SK-N-SH (cell line): ENCODE measurements at regions not wholly inside any gene's neighbourhood (a gene's known extent, or its start where the extent isn't known, plus 50 kb on each side); places are given as distances from the start of the nearest gene placed in this dataset.

Source experiments
- CTCF ChIA-PET: fragments of 300-600, 350-600 bp; formaldehyde crosslinking; extraction: SDS; loops from one replicate; lab custom pipeline; 2021; lab: Yijun Ruan, JAX
- POLR2A ChIA-PET: fragments of 350-600 bp; sonication (Branson Sonifier 250); formaldehyde crosslinking; extraction: SDS; loops from one replicate; lab custom pipeline; 2020; ENCODE audit warnings: antibody characterized with exemption, inconsistent platforms; lab: Yijun Ruan, JAX
- DNase-seq: peaks from one replicate; pipeline ENCODE4 v3.0.0; 2012
- H2AFZ ChIP-seq: fragments of 200-600 bp; sonication (generic); 2 replicates; pipeline ENCODE4 v1.8.1; 2016; ENCODE audit warnings: antibody characterized with exemption, mild to moderate bottlenecking, low read depth
- H3F3A ChIP-seq: fragments of 200-600 bp; sonication (generic); replicated peaks from 2 replicates; pipeline ENCODE3; 2016; ENCODE audit warnings: antibody characterized with exemption, mild to moderate bottlenecking; ENCODE audit not compliant: insufficient read depth
- H3K27ac ChIP-seq, 2 experiments: fragments of 200-500 bp in 1 of 2; fragments of 200-600 bp in 1 of 2; sonication (Bioruptor generic) in 1 of 2; sonication (generic), shearing (Covaris generic) in 1 of 2; 2 replicates each; pipeline versions ENCODE4 v1.5.1 to v1.6.1; 2014 to 2016; ENCODE audit warnings: low read depth in 2 of 2, inconsistent platforms in 1 of 2, low read length in 1 of 2, mild to moderate bottlenecking in 1 of 2, mixed read lengths in 1 of 2
- H3K27me3 ChIP-seq: fragments of 200-600 bp; sonication (generic), shearing (Covaris generic); 2 replicates; pipeline ENCODE4 v1.6.1; 2016; ENCODE audit warnings: mixed run types; ENCODE audit not compliant: insufficient read depth
- H3K36me3 ChIP-seq, 2 experiments: fragments of 200-500 bp in 1 of 2; fragments of 200-600 bp in 1 of 2; sonication (Bioruptor generic) in 1 of 2; sonication (generic) in 1 of 2; replicated peaks in 1 of 2; 2 replicates each; pipeline versions ENCODE3 to v1.5.1; 2014 to 2016; ENCODE audit warnings: low read length in 1 of 2, mild to moderate bottlenecking in 1 of 2; ENCODE audit not compliant: insufficient read depth in 2 of 2, control insufficient read depth in 1 of 2
- H3K4me1 ChIP-seq, 2 experiments: fragments of 200-500 bp in 1 of 2; fragments of 200-600 bp in 1 of 2; sonication (Bioruptor generic) in 1 of 2; sonication (generic), shearing (Covaris generic) in 1 of 2; 2 replicates each; pipeline versions ENCODE4 v1.5.1 to v1.6.1; 2014 to 2016; ENCODE audit warnings: low read depth in 1 of 2, low read length in 1 of 2, mixed run types in 1 of 2; ENCODE audit not compliant: insufficient read depth in 2 of 2, control insufficient read depth in 1 of 2
- H3K4me2 ChIP-seq: fragments of 200-600 bp; sonication (generic), shearing (Covaris generic); 2 replicates; pipeline ENCODE4 v1.6.1; 2017; ENCODE audit warnings: mixed run types
- H3K4me3 ChIP-seq, 2 experiments: fragments of 200-500 bp in 1 of 2; fragments of 200-600 bp in 1 of 2; sonication (Bioruptor generic) in 1 of 2; sonication (generic), shearing (Covaris generic) in 1 of 2; 2 replicates each; pipeline versions ENCODE4 v1.5.1 to v1.8.1; 2014 to 2016; ENCODE audit warnings: low read depth in 2 of 2, inconsistent platforms in 1 of 2, low read length in 1 of 2, mild to moderate bottlenecking in 1 of 2, mixed read lengths in 1 of 2, moderate library complexity in 1 of 2
- H3K79me2 ChIP-seq: fragments of 200-600 bp; sonication (generic); 2 replicates; pipeline ENCODE4 v1.8.1; 2017; ENCODE audit warnings: mild to moderate bottlenecking; ENCODE audit not compliant: insufficient read depth
- H3K9ac ChIP-seq: fragments of 200-600 bp; sonication (generic); 2 replicates; pipeline ENCODE4 v1.6.1; 2017; ENCODE audit warnings: mixed run types
- H3K9me2 ChIP-seq: fragments of 200-600 bp; sonication (generic); 2 replicates; pipeline ENCODE4 v1.6.1; 2017; ENCODE audit warnings: mixed run types
- H3K9me3 ChIP-seq: fragments of 200-600 bp; sonication (generic); 2 replicates; pipeline ENCODE4 v1.6.1; 2017; ENCODE audit warnings: mixed run types, mild to moderate bottlenecking, moderate library complexity
- H4K20me1 ChIP-seq: fragments of 200-600 bp; sonication (generic); 2 replicates; pipeline ENCODE4 v1.6.1; 2017; ENCODE audit warnings: mild to moderate bottlenecking, mixed run types; ENCODE audit not compliant: insufficient read depth
- EZH2phosphoT487 ChIP-seq: fragments of 200-600 bp; sonication (generic); IDR thresholded peaks from 2 replicates; pipeline ENCODE4 v1.6.1; 2017; ENCODE audit warnings: low read depth, mixed run types, mild to moderate bottlenecking, antibody characterized with exemption, moderate library complexity, borderline replicate concordance
- JUND ChIP-seq: IDR thresholded peaks from 2 replicates; pipeline ENCODE4 v1.4.0; 2012
- POLR2AphosphoS5 ChIP-seq: IDR thresholded peaks from 2 replicates; pipeline ENCODE4 v1.6.1; 2012; ENCODE audit warnings: low read depth, low read length
- RCOR1 ChIP-seq: fragments of 150-350 bp; IDR thresholded peaks from 2 replicates; pipeline ENCODE4 v1.6.1; 2017; ENCODE audit warnings: antibody characterized with exemption, low read length
- RXRA ChIP-seq: IDR thresholded peaks from 2 replicates; pipeline ENCODE4 v1.4.0; 2012; ENCODE audit warnings: low read depth, mild to moderate bottlenecking, borderline replicate concordance
- SIN3A ChIP-seq: IDR thresholded peaks from 2 replicates; pipeline ENCODE4 v1.6.1; 2012; ENCODE audit warnings: low read depth, mild to moderate bottlenecking, low read length, moderate library complexity, borderline replicate concordance
- WGBS: methylation state at CpG from one replicate; pipeline ENCODE4 v1.1.6; 2017; ENCODE audit warnings: low lambda C conversion rate; 5-methylcytosine and 5-hydroxymethylcytosine counted together
- TF ChIP-seq, protein P1 (sequence below): fragments of 150-350 bp; IDR thresholded peaks from 2 replicates; pipeline ENCODE4 v1.6.1; 2016; ENCODE audit warnings: mild to moderate bottlenecking, low read depth, low read length

DNA sequence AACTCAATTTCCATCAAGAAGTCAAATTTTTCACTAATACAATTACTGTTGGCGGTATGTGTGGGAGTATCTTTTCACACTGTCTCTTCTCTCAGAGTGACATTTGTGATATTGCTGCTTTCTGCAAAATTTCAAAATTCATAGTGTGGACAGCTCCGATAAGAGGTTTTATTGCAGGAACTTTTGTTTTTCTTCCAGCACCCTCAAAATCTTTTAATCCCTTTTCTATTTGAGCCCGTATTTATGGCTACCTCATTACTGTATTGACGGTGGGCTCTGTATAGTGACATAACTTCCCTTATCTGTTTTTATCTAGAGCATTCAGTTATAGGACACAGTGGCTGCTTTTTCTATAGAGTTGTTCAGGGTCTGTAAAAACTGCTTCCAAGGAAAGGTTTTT is 794.4 kb upstream of the TMPRSS15 start (continued):
- TF ChIP-seq, protein P1, sequence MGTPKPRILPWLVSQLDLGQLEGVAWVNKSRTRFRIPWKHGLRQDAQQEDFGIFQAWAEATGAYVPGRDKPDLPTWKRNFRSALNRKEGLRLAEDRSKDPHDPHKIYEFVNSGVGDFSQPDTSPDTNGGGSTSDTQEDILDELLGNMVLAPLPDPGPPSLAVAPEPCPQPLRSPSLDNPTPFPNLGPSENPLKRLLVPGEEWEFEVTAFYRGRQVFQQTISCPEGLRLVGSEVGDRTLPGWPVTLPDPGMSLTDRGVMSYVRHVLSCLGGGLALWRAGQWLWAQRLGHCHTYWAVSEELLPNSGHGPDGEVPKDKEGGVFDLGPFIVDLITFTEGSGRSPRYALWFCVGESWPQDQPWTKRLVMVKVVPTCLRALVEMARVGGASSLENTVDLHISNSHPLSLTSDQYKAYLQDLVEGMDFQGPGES = no peak
- TF ChIP-seq SIN3A = no peak
- TF ChIP-seq RXRA = no peak

DNA sequence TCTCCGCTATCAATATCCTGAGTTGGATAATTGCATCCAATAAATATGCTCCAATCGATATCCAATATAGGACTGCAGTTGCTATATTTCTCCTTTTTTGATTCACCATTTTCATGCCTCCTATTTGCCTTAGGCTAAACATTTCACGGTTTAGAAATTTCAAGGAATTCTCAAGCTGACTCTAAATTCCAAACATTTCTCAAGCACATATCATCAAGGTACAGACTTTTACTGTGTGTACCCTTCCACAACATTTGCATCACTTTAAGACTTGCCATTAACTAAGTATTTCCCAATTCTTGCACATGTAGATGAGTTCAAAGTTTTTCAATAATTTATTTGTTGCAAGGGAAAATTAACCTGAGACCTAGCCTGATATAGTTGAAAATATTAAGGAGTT is 795.2 kb upstream of the TMPRSS15 start:
- Histone ChIP-seq H3K27me3 (no peaks in the 10 kb centered on the region), H3K4me1 (no peaks in the 10 kb centered on the region), H3K4me2 (no peak overlapping the region), H2AFZ (no peak overlapping the region), H3F3A (no peaks in the 10 kb centered on the region), H3K9ac (no peak overlapping the region), H3K27ac (no peak overlapping the region), H3K36me3 (no peaks in the 10 kb centered on the region), H4K20me1 (no peaks in the 10 kb centered on the region), H3K9me3 (no peaks in the 10 kb centered on the region), H3K4me3 (no peak overlapping the region), H3K79me2 (no peaks in the 10 kb centered on the region), H3K9me2 (no peaks in the 10 kb centered on the region)
- ChIA-PET CTCF (no interaction called here), POLR2A (no interaction called here)
- no peak for DNase-seq
- 22% methylated on average over 3 of the region's 3 CpGs for WGBS
- TF ChIP-seq POLR2AphosphoS5 = no peak

DNA sequence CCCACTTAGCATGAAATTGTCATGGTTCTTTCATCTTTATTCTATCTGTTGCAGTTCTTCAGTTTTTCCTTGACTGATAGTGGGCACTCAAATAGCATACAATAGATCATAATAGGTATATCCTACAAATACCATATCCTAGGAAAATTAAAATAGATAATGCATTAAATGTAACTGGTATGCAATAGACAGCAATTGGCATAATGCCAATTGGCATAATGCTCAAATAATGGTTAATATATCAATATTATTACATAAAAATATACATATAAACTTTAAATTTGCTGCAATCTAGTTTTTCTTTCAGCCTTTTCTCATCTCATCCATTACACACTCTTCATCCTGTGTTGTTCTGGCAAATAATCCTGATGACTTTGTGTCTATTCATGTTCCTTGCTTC is 814.6 kb upstream of the TMPRSS15 start:
- no peak overlapping the region for H3K4me3 ChIP-seq
- no peaks in the 10 kb centered on the region for H3F3A ChIP-seq
- H4K20me1 ChIP-seq = no peaks in the 10 kb centered on the region
- no peaks in the 10 kb centered on the region for H3K79me2 ChIP-seq
- TF ChIP-seq RCOR1 = no peak
- no peak for TF ChIP-seq JUND
- no peak for TF ChIP-seq POLR2AphosphoS5
- CTCF ChIA-PET = no interaction called here
- no peak overlapping the region for H3K27ac ChIP-seq
- H3K27me3 ChIP-seq = no peaks in the 10 kb centered on the region
- no peak for DNase-seq
- H3K9ac ChIP-seq = no peak overlapping the region
- H3K36me3 ChIP-seq = no peaks in the 10 kb centered on the region
- no peak overlapping the region for H2AFZ ChIP-seq
- H3K9me2 ChIP-seq = no peaks in the 10 kb centered on the region
- POLR2A ChIA-PET = no interaction called here
- no peaks in the 10 kb centered on the region for H3K4me1 ChIP-seq
- H3K4me2 ChIP-seq = no peak overlapping the region
- H3K9me3 ChIP-seq = no peaks in the 10 kb centered on the region

DNA sequence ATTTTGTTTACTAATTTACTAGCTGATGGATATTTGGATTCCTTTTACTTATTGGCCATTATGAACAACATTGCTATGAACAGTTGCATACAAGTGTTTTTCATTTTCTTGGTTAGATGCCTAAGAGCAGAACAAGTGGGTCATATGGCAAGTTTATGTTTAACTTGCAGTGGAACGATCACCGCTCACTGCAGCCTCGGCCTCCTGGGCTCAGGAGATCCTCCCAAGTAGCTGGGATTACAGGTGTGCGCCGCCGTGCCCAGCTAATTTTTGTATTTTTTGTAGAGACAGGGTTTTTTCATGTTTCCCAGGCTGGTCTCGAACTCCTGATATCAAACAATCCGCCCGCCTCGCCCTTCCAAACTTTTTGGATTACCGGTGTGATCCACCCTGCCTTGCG is 820.5 kb upstream of the TMPRSS15 start:
- POLR2A ChIA-PET = no interaction called here
- DNase-seq = no peak
- Histone ChIP-seq H3K4me1 (no peaks in the 10 kb centered on the region), H3K27me3 (no peaks in the 10 kb centered on the region), H3K9me3 (no peaks in the 10 kb centered on the region), H3K9ac (no peak overlapping the region), H3K79me2 (no peaks in the 10 kb centered on the region), H3K4me2 (no peak overlapping the region), H3K4me3 (no peak overlapping the region), H3K9me2 (no peaks in the 10 kb centered on the region), H2AFZ (no peak overlapping the region), H3K27ac (no peak overlapping the region), H3K36me3 (no peaks in the 10 kb centered on the region), H4K20me1 (no peaks in the 10 kb centered on the region), H3F3A (no peaks in the 10 kb centered on the region)
- TF ChIP-seq EZH2phosphoT487 (no peak), RCOR1 (no peak)
- 25% methylated on average over 12 of the region's 12 CpGs for WGBS
- CTCF ChIA-PET = no interaction called here
